PFSK-1 (cell line): ENCODE measurements at regions not wholly inside any gene's neighbourhood (a gene's known extent, or its start where the extent isn't known, plus 50 kb on each side); places are given as distances from the start of the nearest gene placed in this dataset.

Experiments used
- FOXP2 ChIP-seq: optimal IDR thresholded peaks from 2 replicates; pipeline ENCODE3; 2011; ENCODE audit warnings: borderline replicate concordance, control low read depth, inconsistent platforms; ENCODE audit not compliant: insufficient read depth; ENCODE audit errors: extremely low read length, extremely low read depth
- POLR2AphosphoS5 ChIP-seq: IDR thresholded peaks from 2 replicates; pipeline ENCODE4 v1.6.1; 2012; ENCODE audit warnings: low read depth, mild to moderate bottlenecking, control low read depth, low read length, moderate library complexity
- SIN3A ChIP-seq: IDR thresholded peaks from 2 replicates; pipeline ENCODE4 v1.6.1; 2012; ENCODE audit warnings: mild to moderate bottlenecking, low read length, moderate library complexity, borderline replicate concordance; ENCODE audit not compliant: insufficient read depth
- TAF1 ChIP-seq: IDR thresholded peaks from 2 replicates; pipeline ENCODE4 v1.6.1; 2012; ENCODE audit warnings: low read length, control low read depth, borderline replicate concordance; ENCODE audit not compliant: insufficient read depth
- TF ChIP-seq, protein P1 (sequence below), 2 experiments: IDR thresholded peaks; 2 replicates each; pipeline versions ENCODE4 v1.6.1 to v1.8.0; 2011 to 2012; ENCODE audit warnings: low read depth in 2 of 2, low read length in 2 of 2, control low read depth in 1 of 2, inconsistent platforms in 1 of 2, mild to moderate bottlenecking in 1 of 2, moderate library complexity in 1 of 2; ENCODE audit not compliant: insufficient read depth in 1 of 2

GRCh38 chr6:22954749-22955385 is 385.5 kb downstream of the HDGFL1 start:
- TF ChIP-seq SIN3A = no peak
- TF ChIP-seq POLR2AphosphoS5 = no peak
- no peak for TF ChIP-seq TAF1
- no peak for TF ChIP-seq FOXP2
- TF ChIP-seq, protein P1, sequence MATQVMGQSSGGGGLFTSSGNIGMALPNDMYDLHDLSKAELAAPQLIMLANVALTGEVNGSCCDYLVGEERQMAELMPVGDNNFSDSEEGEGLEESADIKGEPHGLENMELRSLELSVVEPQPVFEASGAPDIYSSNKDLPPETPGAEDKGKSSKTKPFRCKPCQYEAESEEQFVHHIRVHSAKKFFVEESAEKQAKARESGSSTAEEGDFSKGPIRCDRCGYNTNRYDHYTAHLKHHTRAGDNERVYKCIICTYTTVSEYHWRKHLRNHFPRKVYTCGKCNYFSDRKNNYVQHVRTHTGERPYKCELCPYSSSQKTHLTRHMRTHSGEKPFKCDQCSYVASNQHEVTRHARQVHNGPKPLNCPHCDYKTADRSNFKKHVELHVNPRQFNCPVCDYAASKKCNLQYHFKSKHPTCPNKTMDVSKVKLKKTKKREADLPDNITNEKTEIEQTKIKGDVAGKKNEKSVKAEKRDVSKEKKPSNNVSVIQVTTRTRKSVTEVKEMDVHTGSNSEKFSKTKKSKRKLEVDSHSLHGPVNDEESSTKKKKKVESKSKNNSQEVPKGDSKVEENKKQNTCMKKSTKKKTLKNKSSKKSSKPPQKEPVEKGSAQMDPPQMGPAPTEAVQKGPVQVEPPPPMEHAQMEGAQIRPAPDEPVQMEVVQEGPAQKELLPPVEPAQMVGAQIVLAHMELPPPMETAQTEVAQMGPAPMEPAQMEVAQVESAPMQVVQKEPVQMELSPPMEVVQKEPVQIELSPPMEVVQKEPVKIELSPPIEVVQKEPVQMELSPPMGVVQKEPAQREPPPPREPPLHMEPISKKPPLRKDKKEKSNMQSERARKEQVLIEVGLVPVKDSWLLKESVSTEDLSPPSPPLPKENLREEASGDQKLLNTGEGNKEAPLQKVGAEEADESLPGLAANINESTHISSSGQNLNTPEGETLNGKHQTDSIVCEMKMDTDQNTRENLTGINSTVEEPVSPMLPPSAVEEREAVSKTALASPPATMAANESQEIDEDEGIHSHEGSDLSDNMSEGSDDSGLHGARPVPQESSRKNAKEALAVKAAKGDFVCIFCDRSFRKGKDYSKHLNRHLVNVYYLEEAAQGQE (IDR thresholded peaks at IDR 0.05; ENCODE audit: insufficient read depth in 1 of 2, low read depth in 2 of 2, low read length in 2 of 2) = no peak

- no peak for TF ChIP-seq TAF1
- no peak for TF ChIP-seq SIN3A
- no peak for TF ChIP-seq POLR2AphosphoS5
- TF ChIP-seq, protein P1 (IDR thresholded peaks at IDR 0.05; ENCODE audit: insufficient read depth in 1 of 2, low read depth in 2 of 2, low read length in 2 of 2) = no peak
- TF ChIP-seq FOXP2 = no peak
Measured at GRCh38 chr6:22956029-22956681, 386.8 kb downstream of the HDGFL1 start.

GRCh38 chr6:22958677-22959076 is 389.3 kb downstream of the HDGFL1 start:
- TF ChIP-seq POLR2AphosphoS5 = no peak
- TF ChIP-seq, protein P1 (IDR thresholded peaks at IDR 0.05; ENCODE audit: insufficient read depth in 1 of 2, low read depth in 2 of 2, low read length in 2 of 2) = no peak
- TF ChIP-seq TAF1 = no peak
- TF ChIP-seq SIN3A = no peak
- TF ChIP-seq FOXP2 = no peak

DNA sequence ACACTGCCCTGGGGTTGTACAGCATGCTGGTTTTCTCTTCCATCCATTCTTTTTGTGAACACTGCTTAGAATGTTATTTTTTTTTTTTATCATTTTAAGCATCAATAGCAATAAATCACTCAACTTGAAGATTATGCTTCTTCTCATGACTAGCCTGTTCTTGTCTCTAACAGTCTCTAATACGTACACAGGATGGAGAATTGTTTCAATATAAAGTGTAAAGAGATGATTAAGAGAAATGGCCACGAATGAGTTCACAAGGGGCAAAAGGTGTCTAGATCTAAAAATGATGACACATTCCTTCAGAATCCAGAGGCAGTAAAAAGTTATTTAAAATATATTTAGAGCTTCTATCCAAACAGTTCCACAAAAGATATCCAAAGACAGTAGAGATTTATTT is 390.2 kb downstream of the HDGFL1 start:
- TF ChIP-seq, protein P1 (IDR thresholded peaks at IDR 0.05; ENCODE audit: insufficient read depth in 1 of 2, low read depth in 2 of 2, low read length in 2 of 2) = no peak

- TF ChIP-seq, protein P1 (IDR thresholded peaks at IDR 0.05; ENCODE audit: insufficient read depth in 1 of 2, low read depth in 2 of 2, low read length in 2 of 2) = no peak
- TF ChIP-seq FOXP2 = no peak
- no peak for TF ChIP-seq TAF1
- no peak for TF ChIP-seq SIN3A
- TF ChIP-seq POLR2AphosphoS5 = no peak
Measured at GRCh38 chr6:22964334-22964733, 395.0 kb downstream of the HDGFL1 start.
